B cell (primary cell): ENCODE measurements at regions not wholly inside any gene's neighbourhood (a gene's known extent, or its start where the extent isn't known, plus 50 kb on each side); places are given as distances from the start of the nearest gene placed in this dataset.

Source experiments
- ATAC-seq: fragments of 200-7000 bp; cut with Tn5 transposase; one replicate; pipeline ENCODE4 v1.10.0; 2021; ENCODE audit warnings: low read depth, mild to moderate bottlenecking, moderate number of reproducible peaks, moderate library complexity
- CTCF ChIA-PET: fragments of 350-600 bp; sonication (Branson Sonifier 250); formaldehyde crosslinking; loops from one replicate; lab custom pipeline; 2021; ENCODE audit warnings: antibody characterized with exemption, inconsistent platforms; lab: Charles Lee
- POLR2A ChIA-PET: fragments of 350-600 bp; sonication (Branson Sonifier 250); formaldehyde crosslinking; loops from one replicate; lab custom pipeline; 2021; ENCODE audit warnings: antibody characterized with exemption; lab: Charles Lee
- DNase-seq: peaks from one replicate; pipeline ENCODE4 v3.0.0; 2013
- H2AFZ ChIP-seq: 2 replicates; pipeline ENCODE4 v1.6.1; 2012; ENCODE audit warnings: mild to moderate bottlenecking, low read depth, low read length; ENCODE audit not compliant: insufficient read depth, poor library complexity, severe bottlenecking
- H3K27ac ChIP-seq, 2 donors: 1 replicate in 1 of 2; 2 replicates in 1 of 2; pipeline ENCODE4 v1.5.1; 2012 to 2013; ENCODE audit warnings: low read length in 2 of 2, mild to moderate bottlenecking in 2 of 2, moderate library complexity in 1 of 2
- H3K27me3 ChIP-seq, 4 experiments: fragments of 200-600 bp in 1 of 4; sonication (generic) in 1 of 4; replicated peaks in 1 of 4; 1 replicate in 2 of 4; 2 replicates in 2 of 4; pipeline versions ENCODE4 v1.6.1 to v1.7.0; 2013 to 2016; ENCODE audit warnings: low read length in 3 of 4, mild to moderate bottlenecking in 2 of 4, mixed read lengths in 1 of 4, moderate library complexity in 1 of 4; ENCODE audit not compliant: insufficient read depth in 4 of 4, control insufficient read depth in 3 of 4; ENCODE audit errors: control extremely low read depth in 1 of 4
- H3K36me3 ChIP-seq, 2 experiments: replicated peaks in 1 of 2; 1 replicate in 1 of 2; 2 replicates in 1 of 2; pipeline versions ENCODE4 v1.6.1 to v1.7.1; 2013; ENCODE audit warnings: low read length in 1 of 2; ENCODE audit not compliant: insufficient read depth in 2 of 2, control insufficient read depth in 1 of 2; ENCODE audit errors: control extremely low read depth in 1 of 2, extremely low read depth in 1 of 2
- H3K4me1 ChIP-seq, 2 donors: fragments of 200-600 bp in 1 of 2; sonication (generic) in 1 of 2; 1 replicate in 1 of 2; 2 replicates in 1 of 2; pipeline versions ENCODE4 v1.5.1 to v1.6.1; 2013 to 2017; ENCODE audit warnings: low read length in 2 of 2; ENCODE audit not compliant: control insufficient read depth in 2 of 2, insufficient read depth in 2 of 2
- H3K4me2 ChIP-seq: replicated peaks from 2 replicates; pipeline ENCODE3; 2012; ENCODE audit warnings: mild to moderate bottlenecking, low read depth, low read length; ENCODE audit not compliant: poor library complexity, severe bottlenecking
- H3K4me3 ChIP-seq, 5 experiments: fragments of 200-600 bp in 1 of 5; sonication (generic) in 1 of 5; 1 replicate in 3 of 5; 2 replicates in 2 of 5; pipeline versions ENCODE4 v1.5.1 to v1.7.0; 2011 to 2016; ENCODE audit warnings: low read length in 4 of 5, mild to moderate bottlenecking in 4 of 5, low read depth in 2 of 5, control low read depth in 1 of 5, moderate library complexity in 1 of 5; ENCODE audit not compliant: insufficient read depth in 1 of 5; ENCODE audit errors: control extremely low read depth in 1 of 5, extremely low read depth in 1 of 5
- H3K79me2 ChIP-seq: fragments of 200-600 bp; sonication (generic); one replicate; pipeline ENCODE4 v1.6.0; 2016; ENCODE audit warnings: low read length; ENCODE audit not compliant: control insufficient read depth, insufficient read depth
- H3K9ac ChIP-seq: fragments of 200-600 bp; sonication (generic); 2 replicates; pipeline ENCODE4 v1.6.1; 2017; ENCODE audit warnings: mild to moderate bottlenecking, low read length, moderate library complexity
- H3K9me3 ChIP-seq, 3 donors: one replicate each; pipeline versions ENCODE4 v1.6.1 to v1.7.1; 2013; ENCODE audit warnings: low read length in 2 of 3; ENCODE audit not compliant: control insufficient read depth in 2 of 3, insufficient read depth in 1 of 3; ENCODE audit errors: control extremely low read depth in 1 of 3
- H4K20me1 ChIP-seq: 2 replicates; pipeline ENCODE4 v1.6.0; 2012; ENCODE audit warnings: mild to moderate bottlenecking, low read length; ENCODE audit not compliant: insufficient read depth, control insufficient read depth, poor library complexity, severe bottlenecking
- H3K27ac Mint-ChIP-seq: one replicate; pipeline ENCODE4 v1.8.0; 2021; ENCODE audit warnings: mixed read lengths
- H3K27me3 Mint-ChIP-seq: one replicate; pipeline ENCODE4 v1.8.0; 2021; ENCODE audit warnings: mixed read lengths
- H3K4me1 Mint-ChIP-seq: one replicate; pipeline ENCODE4 v1.8.0; 2021; ENCODE audit warnings: mixed read lengths
- H3K4me3 Mint-ChIP-seq: one replicate; pipeline ENCODE4 v1.8.0; 2021; ENCODE audit warnings: mixed read lengths
- H3K9me3 Mint-ChIP-seq: one replicate; pipeline ENCODE4 v1.8.0; 2022; ENCODE audit warnings: mixed read lengths; ENCODE audit not compliant: insufficient read depth
- EZH2 ChIP-seq: IDR thresholded peaks from 2 replicates; pipeline ENCODE4 v1.6.1; 2012; ENCODE audit warnings: borderline replicate concordance, low read depth, mild to moderate bottlenecking, moderate library complexity, low read length; ENCODE audit not compliant: insufficient read depth, poor library complexity, severe bottlenecking
- WGBS: methylation state at CpG from one replicate; pipeline ENCODE4 v1.1.5; 2013; ENCODE audit warnings: missing lambda C conversion rate; ENCODE audit not compliant: insufficient coverage; 5-methylcytosine and 5-hydroxymethylcytosine counted together
- intact Hi-C: fragments of 100-400 bp; cut with micrococcal nuclease; formaldehyde crosslinking; loops from one replicate; pipeline ENCODE4 v1.10.0; 2022
- TF ChIP-seq, protein P1 (sequence below): fragments of 200-600 bp; IDR thresholded peaks from one replicate; pipeline ENCODE4 v1.8.0; 2022; ENCODE audit warnings: antibody characterized with exemption, mild to moderate bottlenecking

DNA sequence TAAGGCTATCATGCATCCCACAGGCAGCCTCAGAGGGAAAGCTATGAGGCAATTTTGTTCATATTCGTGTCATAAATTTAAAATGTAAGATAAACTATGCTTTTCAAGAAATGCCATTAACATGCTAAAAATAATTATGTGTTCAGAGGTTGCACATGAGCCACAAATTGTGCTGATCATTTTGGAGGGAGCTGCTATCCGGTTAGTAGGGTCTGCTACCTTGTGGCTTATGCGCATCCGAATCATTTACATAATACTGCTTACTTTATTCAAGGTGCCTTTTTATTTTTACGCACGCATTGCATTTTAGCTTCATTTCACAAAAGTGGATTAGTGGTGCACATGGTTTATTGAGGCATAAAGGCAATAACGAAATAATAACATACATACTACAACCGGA lies 76.4 kb upstream of the WWC2 start:
- H3K9ac ChIP-seq = no peak overlapping the region
- Mint-ChIP-seq H3K9me3 (no peaks in the 10 kb centered on the region), H3K4me3 (no peak overlapping the region), H3K27ac (no peak overlapping the region), H3K4me1 (no peaks in the 10 kb centered on the region), H3K27me3 (peaks cover 4% of the 10 kb centered on the region)
- no peaks in the 10 kb centered on the region for H4K20me1 ChIP-seq
- H3K4me2 ChIP-seq = no peak overlapping the region
- H3K79me2 ChIP-seq = no peaks in the 10 kb centered on the region
- DNase-seq (no peak), ATAC-seq (no peak)
- H3K4me3 ChIP-seq = no peak overlapping the region
- H2AFZ ChIP-seq = no peak overlapping the region
- H3K36me3 ChIP-seq = no peaks in the 10 kb centered on the region
- no peak overlapping the region for H3K27ac ChIP-seq
- no CpG with 5 or more reads among the region's 8 CpGs for WGBS
- ChIA-PET POLR2A (no interaction called here), CTCF (no interaction called here)
- no peaks in the 10 kb centered on the region for H3K9me3 ChIP-seq
- intact Hi-C loops = no loop called here
- H3K4me1 ChIP-seq = no peaks in the 10 kb centered on the region
- TF ChIP-seq EZH2 = no peak
- TF ChIP-seq, protein P1, sequence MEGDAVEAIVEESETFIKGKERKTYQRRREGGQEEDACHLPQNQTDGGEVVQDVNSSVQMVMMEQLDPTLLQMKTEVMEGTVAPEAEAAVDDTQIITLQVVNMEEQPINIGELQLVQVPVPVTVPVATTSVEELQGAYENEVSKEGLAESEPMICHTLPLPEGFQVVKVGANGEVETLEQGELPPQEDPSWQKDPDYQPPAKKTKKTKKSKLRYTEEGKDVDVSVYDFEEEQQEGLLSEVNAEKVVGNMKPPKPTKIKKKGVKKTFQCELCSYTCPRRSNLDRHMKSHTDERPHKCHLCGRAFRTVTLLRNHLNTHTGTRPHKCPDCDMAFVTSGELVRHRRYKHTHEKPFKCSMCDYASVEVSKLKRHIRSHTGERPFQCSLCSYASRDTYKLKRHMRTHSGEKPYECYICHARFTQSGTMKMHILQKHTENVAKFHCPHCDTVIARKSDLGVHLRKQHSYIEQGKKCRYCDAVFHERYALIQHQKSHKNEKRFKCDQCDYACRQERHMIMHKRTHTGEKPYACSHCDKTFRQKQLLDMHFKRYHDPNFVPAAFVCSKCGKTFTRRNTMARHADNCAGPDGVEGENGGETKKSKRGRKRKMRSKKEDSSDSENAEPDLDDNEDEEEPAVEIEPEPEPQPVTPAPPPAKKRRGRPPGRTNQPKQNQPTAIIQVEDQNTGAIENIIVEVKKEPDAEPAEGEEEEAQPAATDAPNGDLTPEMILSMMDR = no peak
- H3K27me3 ChIP-seq = no peaks in the 10 kb centered on the region

DNA sequence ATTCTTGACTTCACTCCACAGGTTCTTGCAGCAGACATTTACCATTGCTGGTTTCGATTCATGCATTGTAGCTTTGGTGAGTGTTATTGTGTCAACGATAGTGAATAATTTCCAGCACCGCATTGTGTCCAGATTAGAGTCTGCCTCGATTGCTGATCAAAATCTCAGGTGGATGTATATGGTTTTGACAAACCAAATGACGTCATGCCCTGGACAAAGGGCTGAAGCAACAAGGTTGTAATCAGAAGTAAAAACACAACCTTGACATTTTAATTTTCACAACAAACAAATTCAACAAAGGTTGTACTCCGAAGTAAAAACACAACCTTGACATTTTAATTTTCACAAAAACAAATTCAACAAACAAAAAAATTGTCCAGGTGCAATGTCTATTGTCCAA lies 81.1 kb upstream of the WWC2 start:
- intact Hi-C loops = no loop called here
- ATAC-seq (no peak), DNase-seq (no peak)
- Histone ChIP-seq H3K36me3 (no peaks in the 10 kb centered on the region), H3K9ac (no peak overlapping the region), H3K4me2 (no peak overlapping the region), H3K4me3 (no peak overlapping the region), H3K27ac (no peak overlapping the region), H3K9me3 (peaks cover 0 to 9% (median 0%) of the 10 kb centered on the region in 3 donors), H4K20me1 (no peaks in the 10 kb centered on the region), H3K4me1 (no peaks in the 10 kb centered on the region), H3K79me2 (no peaks in the 10 kb centered on the region), H2AFZ (no peak overlapping the region), H3K27me3 (no peaks in the 10 kb centered on the region)
- H3K4me3 Mint-ChIP-seq = no peak overlapping the region
- H3K27ac Mint-ChIP-seq = no peak overlapping the region
- 90% methylated on average over 5 of the region's 6 CpGs for WGBS
- peaks cover 4% of the 10 kb centered on the region for H3K27me3 Mint-ChIP-seq
- TF ChIP-seq, protein P1 = no peak
- no peak for TF ChIP-seq EZH2
- ChIA-PET POLR2A (no interaction called here), CTCF (no interaction called here)
- no peaks in the 10 kb centered on the region for H3K9me3 Mint-ChIP-seq
- no peaks in the 10 kb centered on the region for H3K4me1 Mint-ChIP-seq
